ENCODE measurements at regions not wholly inside any gene's neighbourhood (a gene's known extent, or its start where the extent isn't known, plus 50 kb on each side); places are given as distances from the start of the nearest gene placed in this dataset.

- Histone ChIP-seq H3K9me3 (no peaks in the 10 kb centered on the region), H3K4me3 (no peak overlapping the region), H3K27me3 (no peaks in the 10 kb centered on the region), H3K27ac (replicated peaks in 1 of 4) (no peak overlapping the region), H3K4me1 (no peaks in the 10 kb centered on the region), H3K36me3 (no peaks in the 10 kb centered on the region)
- TF ChIP-seq POLR2A (IDR thresholded peaks at IDR 0.05; ENCODE audit: low read depth): no peak
- TF ChIP-seq EP300 (IDR thresholded peaks at IDR 0.05): no peak
- TF ChIP-seq CTCF (IDR thresholded peaks at IDR 0.05): no peak
- no peak for TF ChIP-seq POLR2AphosphoS5 (IDR thresholded peaks at IDR 0.05)
- DNase-seq (ENCODE audit: extremely low spot score): no peak
- WGBS: 77% methylated on average over 8 of the region's 8 CpGs
- intact Hi-C loops (cut with DNase I): no loop called here
Observed at GRCh38 chr2:139742216-139743172, 962.3 kb upstream of the NXPH2 start.

- WGBS: 80% methylated on average over 2 of the region's 2 CpGs
- TF ChIP-seq POLR2A (IDR thresholded peaks at IDR 0.05; ENCODE audit: low read depth) (no peak), POLR2AphosphoS5 (IDR thresholded peaks at IDR 0.05) (no peak), CTCF (IDR thresholded peaks at IDR 0.05) (no peak), EP300 (IDR thresholded peaks at IDR 0.05) (no peak)
- Histone ChIP-seq H3K27me3 (no peaks in the 10 kb centered on the region), H3K9me3 (no peaks in the 10 kb centered on the region), H3K4me3 (no peak overlapping the region), H3K36me3 (no peaks in the 10 kb centered on the region), H3K4me1 (no peaks in the 10 kb centered on the region), H3K27ac (replicated peaks in 1 of 4) (no peak overlapping the region)
- intact Hi-C loops (cut with DNase I): no loop called here
- DNase-seq (ENCODE audit: extremely low spot score): no peak
Observed at GRCh38 chr2:139737659-139738058, 957.5 kb upstream of the NXPH2 start.

GRCh38 chr2:139730197-139730596 lies 950.0 kb upstream of the NXPH2 start:
- Histone ChIP-seq H3K27ac (replicated peaks in 1 of 4) (no peak overlapping the region), H3K9me3 (no peaks in the 10 kb centered on the region), H3K4me3 (no peak overlapping the region), H3K27me3 (no peaks in the 10 kb centered on the region), H3K36me3 (no peaks in the 10 kb centered on the region), H3K4me1 (no peaks in the 10 kb centered on the region)
- no peak for DNase-seq (ENCODE audit: extremely low spot score)
- 86% methylated on average over 4 of the region's 4 CpGs for WGBS
- intact Hi-C loops (cut with DNase I): no loop called here
- no peak for TF ChIP-seq POLR2AphosphoS5 (IDR thresholded peaks at IDR 0.05)
- TF ChIP-seq POLR2A (IDR thresholded peaks at IDR 0.05; ENCODE audit: low read depth): no peak
- no peak for TF ChIP-seq EP300 (IDR thresholded peaks at IDR 0.05)
- TF ChIP-seq CTCF (IDR thresholded peaks at IDR 0.05): no peak

GRCh38 chr2:139721411-139721995 lies 941.3 kb upstream of the NXPH2 start:
- WGBS: 54% methylated on average over 3 of the region's 3 CpGs
- H3K4me3 ChIP-seq: no peak overlapping the region
- no peaks in the 10 kb centered on the region for H3K9me3 ChIP-seq
- H3K27me3 ChIP-seq: no peaks in the 10 kb centered on the region
- H3K4me1 ChIP-seq: no peaks in the 10 kb centered on the region
- no peaks in the 10 kb centered on the region for H3K36me3 ChIP-seq
- H3K27ac ChIP-seq (replicated peaks in 1 of 4): no peak overlapping the region
- no peak for TF ChIP-seq POLR2A (IDR thresholded peaks at IDR 0.05; ENCODE audit: low read depth)
- TF ChIP-seq POLR2AphosphoS5 (IDR thresholded peaks at IDR 0.05): no peak
- TF ChIP-seq CTCF (IDR thresholded peaks at IDR 0.05): no peak
- no peak for TF ChIP-seq EP300 (IDR thresholded peaks at IDR 0.05)
- no peak for DNase-seq (ENCODE audit: extremely low spot score)
- intact Hi-C loops (cut with DNase I): no loop called here

All from esophagus muscularis mucosa (tissue), 4 donors.